Retinal pigment epithelial cell (primary cell): ENCODE measurements at regions not wholly inside any gene's neighbourhood (a gene's known extent, or its start where the extent isn't known, plus 50 kb on each side); places are given as distances from the start of the nearest gene placed in this dataset.
"Not testable (repeated sequence)": the region's sequence is repeated elsewhere in the genome, so short reads cannot be mapped to it uniquely, and the experiment has no call there.

ENCODE experiments used
- DNase-seq: peaks from one replicate; pipeline ENCODE4 v3.0.0-alpha.2; 2010; ENCODE audit warnings: low read depth
- H3K4me3 ChIP-seq: 2 replicates; pipeline ENCODE4 v1.5.1; 2011; ENCODE audit warnings: mild to moderate bottlenecking, low read length, control low read depth, moderate library complexity
- CTCF ChIP-seq: conservative IDR thresholded peaks from 2 replicates; pipeline ENCODE4 v1.5.1; 2011; ENCODE audit warnings: low read depth, low read length, control low read depth, inconsistent platforms

- H3K4me3 ChIP-seq = no peak overlapping the region
- TF ChIP-seq CTCF = no peak
- no peak for DNase-seq
These were observed 258.6 kb downstream of the TLE1 start for GRCh38 chr9:81430727-81431126.

- H3K4me3 ChIP-seq = no peak overlapping the region
- DNase-seq = no peak
- no peak for TF ChIP-seq CTCF
These were observed 261.5 kb downstream of the TLE1 start for GRCh38 chr9:81427870-81428269.

- H3K4me3 ChIP-seq = no peak overlapping the region
- no peak for DNase-seq
- TF ChIP-seq CTCF = no peak
These were observed 264.9 kb downstream of the TLE1 start for GRCh38 chr9:81424431-81424830.

- no peak for TF ChIP-seq CTCF
- no peak overlapping the region for H3K4me3 ChIP-seq
- DNase-seq = no peak
These were observed 265.6 kb downstream of the TLE1 start for GRCh38 chr9:81423589-81424326.

GRCh38 chr9:81421090-81421489 is 268.3 kb downstream of the TLE1 start:
- not testable (repeated sequence) for H3K4me3 ChIP-seq, DNase-seq

GRCh38 chr9:81420024-81420423 is 269.3 kb downstream of the TLE1 start:
- TF ChIP-seq CTCF = no peak
- no peak for DNase-seq
- no peak overlapping the region for H3K4me3 ChIP-seq

- no peak for TF ChIP-seq CTCF
- no peak for DNase-seq
- no peak overlapping the region for H3K4me3 ChIP-seq
These were observed 271.4 kb downstream of the TLE1 start for GRCh38 chr9:81417941-81418340.

- no peak overlapping the region for H3K4me3 ChIP-seq
- no peak for TF ChIP-seq CTCF
- DNase-seq = no peak
These were observed 272.1 kb downstream of the TLE1 start for GRCh38 chr9:81417299-81417675.
